SK-MEL-5 (cell line): ENCODE measurements at regions not wholly inside any gene's neighbourhood (a gene's known extent, or its start where the extent isn't known, plus 50 kb on each side); places are given as distances from the start of the nearest gene placed in this dataset.

Experiments used
- DNase-seq: peaks from one replicate; pipeline ENCODE4 v3.0.0-alpha.2; 2016; ENCODE audit warnings: low read depth, low spot score
- in situ Hi-C: cut with HindIII; loops from 2 replicates; pipeline ENCODE4 v1.10.0; 2016; ENCODE audit warnings: low sequenced_read_pairs, high pct_unique_total_duplicates, low pct_unique_long_range_greater_than_20kb

DNA sequence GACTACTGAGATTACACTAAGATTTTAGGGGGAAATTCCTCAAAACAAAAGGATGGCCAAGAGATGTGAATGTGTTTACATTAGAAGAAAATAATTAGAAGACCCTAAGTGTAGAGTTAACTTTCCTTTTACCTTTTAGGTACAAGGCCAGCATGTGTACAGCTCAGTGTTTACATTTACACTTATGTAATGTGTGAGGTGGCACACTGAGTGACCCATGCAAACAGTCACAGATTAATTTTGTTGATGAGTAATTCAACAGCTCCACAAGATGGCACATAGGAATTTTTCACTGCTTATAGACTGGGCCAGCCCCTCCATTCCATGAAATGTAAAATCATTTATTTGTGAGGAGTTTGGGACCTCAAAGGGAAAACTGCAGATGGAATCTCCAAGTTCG, 90.1 kb upstream of the SLC12A2 start:
- no peak for DNase-seq
- in situ Hi-C loops: no loop called here

DNA sequence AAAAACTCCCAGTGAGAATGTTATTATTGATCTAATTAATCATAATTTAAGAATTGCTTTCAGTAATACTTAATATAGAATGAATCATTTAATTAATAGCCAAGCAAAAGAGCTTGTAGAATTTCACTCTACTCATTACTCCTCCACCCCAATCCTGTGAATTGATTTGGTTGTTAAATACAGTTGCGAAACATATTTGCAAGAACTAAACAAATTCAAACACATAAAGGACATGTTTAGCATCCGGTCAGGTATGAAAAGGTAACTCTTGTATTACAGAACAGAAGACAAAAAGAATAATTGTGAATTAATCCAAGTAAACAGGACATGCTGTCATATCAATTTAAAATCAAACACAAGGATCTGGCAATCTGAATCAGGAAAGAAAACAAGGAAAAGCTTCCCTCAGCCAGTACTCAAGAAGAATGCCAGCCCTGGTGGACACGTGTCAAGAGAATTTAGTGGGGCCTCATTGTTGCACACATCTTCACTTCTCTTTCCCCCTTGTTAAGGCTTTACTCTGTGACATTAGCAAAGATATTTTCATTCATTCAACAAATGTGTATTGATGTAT, 89.4 kb upstream of the SLC12A2 start:
- DNase-seq: no peak
- in situ Hi-C loops: no loop called here

DNA sequence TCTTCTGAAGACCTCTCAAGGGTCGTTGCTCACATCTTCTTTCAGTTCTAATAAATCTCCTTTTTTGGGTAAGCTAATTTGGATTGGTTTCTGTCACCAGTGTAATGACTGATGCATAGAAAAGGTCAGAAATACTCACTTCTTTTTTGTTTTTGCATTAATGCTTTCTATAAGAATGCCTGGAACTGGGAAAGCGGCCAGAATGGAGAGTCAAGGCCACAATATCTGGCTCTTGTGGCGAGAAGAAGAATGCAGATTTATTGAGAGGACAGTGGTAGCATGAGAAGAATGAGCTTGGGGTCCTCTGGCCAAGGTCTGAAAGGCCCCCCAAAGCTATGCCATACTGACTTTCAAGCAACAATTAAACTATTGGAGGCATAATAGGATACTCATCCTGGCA, 88.0 kb upstream of the SLC12A2 start:
- no peak for DNase-seq
- in situ Hi-C loops: no loop called here

DNA sequence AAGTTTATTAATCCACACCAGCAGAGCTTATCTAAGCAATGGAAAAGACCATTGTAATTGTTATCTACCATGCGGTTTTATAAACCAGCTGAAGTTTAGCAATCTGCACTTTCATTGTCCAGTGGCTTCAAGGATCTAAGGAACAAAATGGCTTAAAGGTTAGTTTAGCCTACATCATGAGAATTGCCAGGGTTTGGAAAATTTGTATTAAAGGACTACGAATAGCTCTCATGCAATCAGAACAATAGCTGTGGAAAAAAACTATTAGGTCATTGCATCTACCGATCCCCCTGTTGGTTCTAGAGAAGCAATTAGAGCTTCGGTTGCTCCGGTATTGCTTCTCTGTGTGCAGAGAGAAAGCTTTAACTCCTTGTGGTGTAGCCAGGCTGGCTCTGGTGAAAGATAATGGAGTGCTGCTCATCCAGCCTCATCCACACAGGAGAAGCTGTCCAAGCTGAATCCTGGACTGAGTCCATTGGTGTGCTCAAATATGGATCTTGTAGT, 86.3 kb upstream of the SLC12A2 start:
- no peak for DNase-seq
- in situ Hi-C loops: no loop called here

DNA sequence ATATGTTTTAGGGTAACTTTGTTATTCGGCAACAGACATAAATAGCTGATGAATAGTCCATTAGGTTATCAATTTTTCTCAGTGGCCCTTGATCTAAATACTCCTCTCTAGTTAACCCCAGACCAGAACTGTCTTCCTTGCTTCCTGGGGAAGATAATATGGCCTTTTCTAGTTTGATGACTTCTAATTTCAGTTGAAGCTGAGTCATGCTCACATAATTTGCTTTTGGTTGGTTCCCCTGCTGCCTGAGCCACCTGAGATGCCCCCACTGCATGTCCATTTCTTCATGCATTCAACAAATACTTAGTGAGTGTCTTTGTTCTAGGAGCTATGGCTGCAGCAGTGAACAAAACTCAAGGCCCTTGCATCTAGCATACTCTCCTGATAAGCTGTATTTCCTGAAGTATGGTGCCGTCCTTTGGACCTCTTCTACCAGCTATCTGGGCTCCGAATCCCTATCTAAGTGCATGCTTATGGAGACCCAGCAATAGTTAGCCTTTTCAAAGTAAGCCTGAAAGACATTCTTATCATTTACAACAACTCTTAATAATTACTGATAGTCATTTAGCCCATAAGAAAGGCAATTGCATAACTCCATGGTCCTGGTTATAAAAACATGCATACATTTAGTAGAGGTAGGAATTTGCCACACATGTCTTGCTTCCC, 84.5 kb upstream of the SLC12A2 start:
- no peak for DNase-seq
- in situ Hi-C loops: no loop called here

DNA sequence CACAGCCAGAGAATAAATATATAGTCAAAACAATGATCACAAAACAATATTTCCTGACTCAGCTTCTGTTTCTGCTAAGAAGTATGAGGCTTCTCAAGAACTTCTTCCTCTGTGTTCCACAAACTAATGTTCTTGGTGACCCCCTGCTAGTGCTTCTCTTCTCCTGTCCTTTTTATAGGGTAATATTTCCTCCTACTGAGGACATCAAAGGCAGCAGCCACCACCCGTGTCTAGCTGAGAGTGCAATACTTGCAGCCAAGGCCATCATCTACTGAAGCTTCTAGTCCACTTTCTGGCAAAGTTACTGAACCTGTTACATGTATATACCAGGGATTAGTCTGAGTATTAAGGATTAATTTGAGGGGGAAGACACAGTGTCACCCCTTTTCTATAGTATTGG, 83.7 kb upstream of the SLC12A2 start:
- in situ Hi-C loops: no loop called here
- no peak for DNase-seq

DNA sequence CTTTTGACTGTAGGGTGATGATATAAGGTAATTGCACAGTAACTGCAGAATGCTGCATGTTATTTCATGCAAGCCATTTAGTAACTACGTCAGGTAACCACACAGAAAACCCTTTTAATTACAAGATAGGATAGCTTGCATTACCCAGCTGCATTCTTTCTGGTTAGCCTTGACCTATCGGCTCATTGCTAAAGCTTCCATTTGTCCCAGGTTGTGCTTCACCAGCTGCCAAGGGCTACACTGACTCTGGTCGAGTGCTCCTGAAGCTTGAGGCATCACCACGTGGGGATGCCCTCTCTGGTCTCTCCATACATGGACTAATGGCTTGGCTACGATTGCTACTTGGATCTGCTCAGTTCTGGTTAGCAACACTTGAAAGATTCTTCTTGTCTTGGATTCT, 81.1 kb upstream of the SLC12A2 start:
- DNase-seq: no peak
- in situ Hi-C loops: no loop called here

DNA sequence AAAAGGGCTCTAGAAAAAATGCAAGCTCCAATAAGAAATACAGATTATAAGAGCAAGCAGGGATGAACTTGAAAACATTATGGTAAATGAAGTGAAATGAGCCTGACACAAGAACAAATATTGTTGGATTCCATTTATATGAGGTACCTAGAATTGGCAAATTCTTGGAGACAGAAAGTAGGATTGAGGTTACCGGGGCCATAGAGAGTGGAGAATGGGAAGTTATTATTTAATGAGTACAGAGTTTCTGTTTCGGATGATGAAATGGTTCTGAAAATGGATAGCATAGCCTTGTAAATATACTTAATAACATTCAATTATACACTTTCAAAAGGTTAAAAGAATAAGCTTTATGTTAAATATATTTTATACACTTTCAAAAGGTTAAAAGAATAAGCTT, 75.6 kb upstream of the SLC12A2 start:
- in situ Hi-C loops: no loop called here

DNA sequence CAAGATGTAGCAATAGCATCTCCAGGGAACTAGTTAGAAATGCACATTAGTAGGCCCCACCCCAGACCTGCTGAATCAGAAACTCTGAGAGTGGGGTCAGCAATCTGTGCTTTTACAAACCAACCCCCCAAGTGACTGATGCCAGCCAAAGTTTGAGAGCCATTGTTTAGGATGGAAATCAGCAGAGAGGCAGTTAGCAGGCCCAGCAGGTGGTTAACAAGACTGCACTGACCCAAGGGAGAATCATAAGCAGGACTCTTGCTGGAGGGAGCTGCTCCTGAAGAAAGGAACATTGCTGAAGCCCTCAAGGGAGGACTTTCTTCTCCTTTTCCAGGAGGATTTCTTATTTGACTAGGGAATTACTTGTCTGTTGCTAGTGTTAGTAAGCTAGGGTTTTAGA, 74.2 kb upstream of the SLC12A2 start:
- no peak for DNase-seq
- in situ Hi-C loops: no loop called here

More for the DNA sequence above, 75.6 kb upstream of the SLC12A2 start:
- DNase-seq: no peak

DNA sequence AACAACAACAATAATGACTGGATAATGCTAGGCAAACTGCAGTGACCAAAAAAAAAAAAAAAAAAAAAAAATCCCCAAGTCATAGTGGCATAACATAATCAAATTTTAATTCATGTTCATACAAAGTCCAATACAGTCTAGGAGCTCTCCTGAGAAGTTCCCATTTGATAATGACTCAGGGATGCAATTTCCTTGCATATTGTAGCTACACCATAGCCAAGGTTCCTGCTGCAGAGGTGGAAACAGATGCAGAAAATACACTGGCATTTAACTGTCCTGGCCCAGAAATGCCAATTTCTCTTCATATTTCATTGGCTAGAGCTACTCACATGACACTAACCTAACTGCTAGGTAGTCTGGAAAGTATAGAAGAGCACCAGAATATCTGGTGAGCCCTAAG, 72.2 kb upstream of the SLC12A2 start:
- no peak for DNase-seq
- in situ Hi-C loops: no loop called here

DNA sequence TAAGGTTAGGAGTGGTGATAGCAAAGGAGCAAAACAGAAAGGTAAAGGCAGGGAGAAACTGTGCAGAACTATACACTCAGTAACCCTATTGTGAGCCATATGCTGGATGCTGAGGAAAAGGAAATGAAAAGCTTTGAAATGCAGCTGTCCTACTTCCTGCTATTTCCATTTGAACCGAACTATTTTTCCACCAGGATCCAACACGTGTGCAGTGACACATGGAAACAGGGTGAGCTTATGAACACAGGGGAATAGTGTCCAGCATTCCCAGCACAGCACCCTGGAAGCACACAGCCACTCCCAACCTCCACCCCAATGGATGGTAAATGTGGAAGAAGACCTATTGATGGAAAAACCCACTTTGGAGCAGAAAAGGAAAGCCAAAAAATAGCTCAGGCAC, 69.0 kb upstream of the SLC12A2 start:
- DNase-seq: no peak
- in situ Hi-C loops: no loop called here

DNA sequence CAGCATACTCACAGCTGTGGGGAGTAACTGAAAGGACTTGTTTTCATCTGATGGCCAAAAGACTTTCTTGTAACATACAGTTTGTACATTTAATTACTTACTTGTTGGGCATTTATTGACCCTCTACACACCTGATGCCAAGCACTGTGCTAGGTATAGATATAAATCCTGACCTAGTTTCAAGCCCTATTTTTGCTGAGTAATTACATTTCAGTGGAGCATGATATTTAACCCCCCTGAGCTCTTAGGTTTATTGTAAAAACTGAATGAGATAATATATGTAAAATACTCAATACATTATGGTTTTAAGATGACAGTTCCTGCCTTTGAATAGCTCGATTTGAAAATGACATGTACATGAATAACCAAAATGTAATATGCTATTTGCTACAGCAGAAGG, 68.1 kb upstream of the SLC12A2 start:
- in situ Hi-C loops: no loop called here
- DNase-seq: no peak

DNA sequence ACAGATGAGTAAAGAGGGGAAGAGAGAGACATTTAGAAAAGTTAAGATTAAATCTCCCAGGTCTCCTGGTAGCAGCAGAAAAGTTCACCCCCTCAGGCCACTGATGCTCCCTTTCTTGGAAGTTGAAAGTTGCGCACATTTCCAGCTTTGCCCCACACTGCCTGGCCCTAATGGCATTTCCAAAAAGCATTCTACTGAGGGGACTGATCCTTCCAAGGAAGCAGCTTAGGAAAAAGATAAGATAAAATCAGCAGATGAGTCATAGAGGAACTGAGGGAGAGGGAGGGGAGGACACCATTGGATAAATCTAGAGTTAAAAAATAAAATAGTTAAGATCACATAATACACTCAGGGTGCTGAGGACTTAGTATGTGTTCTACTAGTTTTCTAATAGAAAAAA, 67.6 kb upstream of the SLC12A2 start:
- no peak for DNase-seq
- in situ Hi-C loops: no loop called here

DNA sequence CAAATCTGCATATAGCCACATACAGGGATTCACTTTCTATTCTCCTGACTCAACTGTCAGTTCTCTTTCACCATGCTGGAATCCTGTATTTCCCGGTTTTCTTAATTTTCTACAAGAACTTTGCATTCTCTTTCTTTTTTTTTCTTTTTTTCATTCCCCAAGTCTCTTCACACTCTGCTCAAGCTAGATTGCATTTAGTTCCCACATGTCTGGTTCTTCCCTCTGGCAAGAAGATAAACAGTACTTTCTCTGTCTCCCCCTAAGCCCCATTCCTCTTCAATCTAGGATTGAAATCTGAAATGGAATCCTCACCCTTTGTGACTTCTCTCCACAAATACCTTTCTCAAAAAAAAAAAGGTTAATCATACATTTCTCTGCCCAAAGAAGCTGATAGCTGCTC, 64.2 kb upstream of the SLC12A2 start:
- peak; percentile 32 for DNase-seq
- in situ Hi-C loops: no loop called here

DNA sequence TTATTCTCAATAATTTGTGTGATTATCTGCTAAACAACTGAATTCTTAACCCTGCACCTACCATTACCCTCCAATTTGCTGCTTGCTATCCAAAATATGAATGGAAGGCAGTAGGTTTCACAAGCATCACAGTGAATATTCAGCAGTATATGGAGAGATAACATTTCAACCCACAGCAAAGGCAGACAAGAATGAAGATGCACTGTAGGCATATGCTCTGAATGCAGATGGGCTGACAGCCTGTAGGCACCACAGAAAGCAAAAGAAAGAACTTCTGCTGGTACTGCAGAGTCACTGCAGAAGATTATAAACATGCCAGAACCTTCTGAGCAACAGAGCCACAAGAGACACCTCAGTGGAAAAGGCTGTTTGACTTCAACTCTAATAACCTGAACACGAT, 63.6 kb upstream of the SLC12A2 start:
- in situ Hi-C loops: no loop called here
- DNase-seq: no peak

DNA sequence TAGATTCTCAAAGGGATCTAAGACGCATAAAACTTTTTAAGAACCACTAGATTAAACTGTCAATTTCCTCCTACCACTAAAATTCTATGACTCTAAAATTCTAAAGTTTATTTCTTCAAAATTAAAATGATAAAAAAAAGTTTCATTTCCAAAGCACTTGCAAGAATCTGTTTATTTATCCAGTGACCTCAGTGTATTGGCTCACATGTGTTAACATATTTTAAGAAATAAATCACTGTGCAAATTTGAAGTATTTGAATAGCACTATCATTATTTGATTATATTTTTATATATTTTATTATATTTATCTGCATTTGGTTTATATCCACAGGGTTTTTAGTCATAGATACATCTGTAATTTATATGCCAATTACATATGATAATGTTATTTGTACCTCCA, 62.2 kb upstream of the SLC12A2 start:
- in situ Hi-C loops: no loop called here

More for the DNA sequence above, 62.2 kb upstream of the SLC12A2 start:
- DNase-seq: no peak
